Parathyroid adenoma (tissue), 2 donors: ENCODE measurements at regions not wholly inside any gene's neighbourhood (a gene's known extent, or its start where the extent isn't known, plus 50 kb on each side); places are given as distances from the start of the nearest gene placed in this dataset.

ENCODE experiments used
- H2AFZ ChIP-seq: fragments of 300-600 bp; sonication (generic); one replicate; pipeline ENCODE4 v1.7.0; 2017; ENCODE audit warnings: antibody characterized with exemption, mild to moderate bottlenecking
- H3K27ac ChIP-seq: fragments of 300-600 bp; sonication (generic); one replicate; pipeline ENCODE4 v1.7.0; 2017
- H3K27me3 ChIP-seq: fragments of 300-600 bp; sonication (generic); one replicate; pipeline ENCODE4 v1.7.0; 2017; ENCODE audit warnings: low read length; ENCODE audit not compliant: control insufficient read depth, insufficient read depth
- H3K36me3 ChIP-seq: fragments of 300-600 bp; sonication (generic); one replicate; pipeline ENCODE4 v1.7.0; 2017; ENCODE audit warnings: low read length; ENCODE audit not compliant: control insufficient read depth, insufficient read depth
- H3K4me1 ChIP-seq: fragments of 300-600 bp; sonication (generic); one replicate; pipeline ENCODE4 v1.7.0; 2017; ENCODE audit warnings: control low read depth
- H3K4me2 ChIP-seq: fragments of 300-600 bp; sonication (generic); one replicate; pipeline ENCODE4 v1.7.0; 2017; ENCODE audit warnings: low read length
- H3K4me3 ChIP-seq: fragments of 300-600 bp; sonication (generic); one replicate; pipeline ENCODE4 v1.7.0; 2017; ENCODE audit warnings: low read depth, low read length
- H3K79me2 ChIP-seq: fragments of 300-600 bp; sonication (generic); one replicate; pipeline ENCODE4 v1.7.0; 2017; ENCODE audit warnings: control low read depth
- H3K9ac ChIP-seq: fragments of 300-600 bp; sonication (generic); one replicate; pipeline ENCODE4 v1.7.0; 2017; ENCODE audit warnings: mild to moderate bottlenecking
- H3K9me3 ChIP-seq: fragments of 300-600 bp; sonication (generic); one replicate; pipeline ENCODE4 v1.7.0; 2017; ENCODE audit warnings: low read length; ENCODE audit not compliant: control insufficient read depth
- TF ChIP-seq, protein P1 (sequence below): fragments of 300-600 bp; sonication (generic); IDR thresholded peaks from one replicate; pipeline ENCODE4 v1.7.0; 2017; ENCODE audit warnings: antibody characterized with exemption, mild to moderate bottlenecking
- donor health status: primary hyperparathyroidism.

- H3K27me3 ChIP-seq = no peaks in the 10 kb centered on the region
- no peaks in the 10 kb centered on the region for H3K79me2 ChIP-seq
These were observed 398.5 kb downstream of the REEP3 start for GRCh38 chr10:63919575-63920279.

DNA sequence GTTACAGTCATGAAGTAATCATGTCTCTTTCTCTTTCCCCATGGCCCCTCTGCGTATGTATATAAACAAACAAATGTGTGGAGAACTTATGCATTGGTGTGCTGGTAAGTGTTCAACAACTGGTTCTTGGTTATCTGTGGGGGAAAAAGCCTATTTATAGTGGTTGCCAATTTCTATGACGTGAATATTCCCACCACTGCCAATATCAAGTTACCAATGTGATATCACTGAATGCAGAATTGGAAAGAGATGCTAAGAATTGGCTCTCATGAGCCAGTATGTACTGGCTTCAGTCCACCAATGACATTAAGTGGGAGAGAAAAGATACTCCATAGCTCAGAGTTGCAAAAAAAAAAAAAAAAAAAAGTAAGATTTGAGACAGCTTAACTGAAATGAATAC lies 399.7 kb downstream of the REEP3 start:
- Histone ChIP-seq H3K79me2 (no peaks in the 10 kb centered on the region), H2AFZ (no peak overlapping the region), H3K4me1 (no peaks in the 10 kb centered on the region), H3K9ac (no peak overlapping the region), H3K9me3 (no peaks in the 10 kb centered on the region), H3K27ac (no peak overlapping the region), H3K4me3 (no peak overlapping the region), H3K36me3 (no peaks in the 10 kb centered on the region), H3K27me3 (no peaks in the 10 kb centered on the region), H3K4me2 (no peak overlapping the region)
- TF ChIP-seq, protein P1, sequence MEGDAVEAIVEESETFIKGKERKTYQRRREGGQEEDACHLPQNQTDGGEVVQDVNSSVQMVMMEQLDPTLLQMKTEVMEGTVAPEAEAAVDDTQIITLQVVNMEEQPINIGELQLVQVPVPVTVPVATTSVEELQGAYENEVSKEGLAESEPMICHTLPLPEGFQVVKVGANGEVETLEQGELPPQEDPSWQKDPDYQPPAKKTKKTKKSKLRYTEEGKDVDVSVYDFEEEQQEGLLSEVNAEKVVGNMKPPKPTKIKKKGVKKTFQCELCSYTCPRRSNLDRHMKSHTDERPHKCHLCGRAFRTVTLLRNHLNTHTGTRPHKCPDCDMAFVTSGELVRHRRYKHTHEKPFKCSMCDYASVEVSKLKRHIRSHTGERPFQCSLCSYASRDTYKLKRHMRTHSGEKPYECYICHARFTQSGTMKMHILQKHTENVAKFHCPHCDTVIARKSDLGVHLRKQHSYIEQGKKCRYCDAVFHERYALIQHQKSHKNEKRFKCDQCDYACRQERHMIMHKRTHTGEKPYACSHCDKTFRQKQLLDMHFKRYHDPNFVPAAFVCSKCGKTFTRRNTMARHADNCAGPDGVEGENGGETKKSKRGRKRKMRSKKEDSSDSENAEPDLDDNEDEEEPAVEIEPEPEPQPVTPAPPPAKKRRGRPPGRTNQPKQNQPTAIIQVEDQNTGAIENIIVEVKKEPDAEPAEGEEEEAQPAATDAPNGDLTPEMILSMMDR = no peak

More at GRCh38 chr10:63919575-63920279, 398.5 kb downstream of the REEP3 start:
- Histone ChIP-seq H2AFZ (no peak overlapping the region), H3K9ac (no peak overlapping the region), H3K9me3 (no peaks in the 10 kb centered on the region), H3K4me2 (no peak overlapping the region), H3K4me1 (no peaks in the 10 kb centered on the region), H3K36me3 (no peaks in the 10 kb centered on the region), H3K4me3 (no peak overlapping the region), H3K27ac (no peak overlapping the region)
- TF ChIP-seq, protein P1 = no peak

DNA sequence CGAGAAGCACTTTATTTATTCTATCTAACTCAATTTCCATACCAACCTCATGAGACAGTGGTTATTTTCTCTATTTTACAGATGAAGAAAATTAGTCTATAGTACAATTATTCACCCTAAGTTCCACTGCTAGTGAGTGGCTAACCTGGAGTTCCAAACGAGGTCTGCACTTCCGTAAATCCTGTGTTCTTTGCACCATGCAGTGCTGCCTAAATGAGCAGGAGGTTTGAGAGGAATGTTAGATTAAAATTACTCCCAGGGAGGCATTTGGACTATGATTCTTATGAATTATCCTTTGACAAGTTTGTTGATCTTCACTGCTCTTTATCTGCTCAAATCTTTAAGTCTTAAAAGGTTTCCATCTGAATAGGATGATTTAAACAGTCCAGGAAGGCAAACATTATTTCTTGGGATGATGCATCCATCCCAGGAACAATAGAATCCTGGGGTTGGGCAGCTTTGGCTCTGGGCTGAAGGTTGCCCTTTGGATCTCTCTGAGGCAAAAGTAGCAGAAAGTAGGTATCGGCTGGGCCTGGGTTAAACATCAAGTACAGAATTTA lies 400.8 kb downstream of the REEP3 start:
- H3K36me3 ChIP-seq = no peaks in the 10 kb centered on the region
- H3K4me3 ChIP-seq = no peak overlapping the region
- H3K27me3 ChIP-seq = no peaks in the 10 kb centered on the region
- no peaks in the 10 kb centered on the region for H3K4me1 ChIP-seq
- no peaks in the 10 kb centered on the region for H3K79me2 ChIP-seq
- H2AFZ ChIP-seq = no peak overlapping the region
- TF ChIP-seq, protein P1 = no peak
- no peak overlapping the region for H3K27ac ChIP-seq
- H3K9me3 ChIP-seq = no peaks in the 10 kb centered on the region
- no peak overlapping the region for H3K9ac ChIP-seq
- H3K4me2 ChIP-seq = no peak overlapping the region

DNA sequence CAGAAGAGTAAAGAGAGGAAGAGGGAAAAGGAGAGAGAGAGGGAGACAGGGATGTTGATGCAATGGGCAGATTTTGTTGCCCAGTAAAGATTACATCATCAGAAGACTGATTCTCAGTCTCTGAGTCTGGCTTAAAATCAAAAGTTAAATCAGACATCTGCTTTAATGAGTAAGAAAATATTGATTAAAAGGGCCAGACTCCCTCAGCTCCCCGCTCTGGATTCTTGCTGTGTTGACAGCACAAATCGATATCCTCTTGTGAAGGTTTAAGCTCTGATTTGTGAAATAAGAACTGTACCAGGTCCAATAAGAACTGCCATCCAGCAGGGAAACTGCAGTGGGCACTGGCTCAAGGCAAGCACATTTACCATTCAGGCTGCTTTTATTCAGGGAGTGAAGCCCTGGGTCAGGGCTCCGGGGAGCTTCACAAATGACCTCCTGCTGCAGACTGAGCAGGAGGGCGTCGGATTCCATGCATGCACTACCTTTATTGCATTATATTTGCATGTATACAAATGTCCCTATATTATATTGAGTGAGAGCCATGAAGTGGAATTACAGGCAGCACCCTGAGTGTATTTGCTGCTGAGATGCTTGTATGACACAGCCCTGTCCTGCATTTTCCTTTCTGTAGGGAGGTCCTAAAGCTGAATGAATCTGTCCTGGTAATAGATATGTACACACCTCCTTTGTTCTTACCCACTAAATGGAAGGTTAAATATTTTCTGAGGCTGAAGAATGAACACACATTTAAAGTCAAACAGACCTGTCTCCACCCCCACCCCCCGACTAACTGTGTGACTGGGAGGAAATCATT lies 401.5 kb downstream of the REEP3 start:
- Histone ChIP-seq H3K9me3 (no peaks in the 10 kb centered on the region), H3K27ac (no peak overlapping the region), H2AFZ (no peak overlapping the region), H3K4me2 (no peak overlapping the region), H3K27me3 (no peaks in the 10 kb centered on the region), H3K36me3 (no peaks in the 10 kb centered on the region), H3K4me1 (no peaks in the 10 kb centered on the region), H3K9ac (no peak overlapping the region), H3K79me2 (no peaks in the 10 kb centered on the region), H3K4me3 (no peak overlapping the region)
- TF ChIP-seq, protein P1 = no peak
